Neural crest cell (in vitro differentiated cells): ENCODE measurements at regions not wholly inside any gene's neighbourhood (a gene's known extent, or its start where the extent isn't known, plus 50 kb on each side); places are given as distances from the start of the nearest gene placed in this dataset.

ENCODE experiments used
- DNase-seq: peaks from one replicate; pipeline ENCODE4 v3.0.0; 2021; ENCODE audit warnings: low read depth, mixed read lengths, low spot score
- H3K27ac Mint-ChIP-seq: one replicate; pipeline ENCODE4 v1.8.0; 2021; ENCODE audit warnings: mild to moderate bottlenecking, mixed read lengths; ENCODE audit not compliant: unreplicated experiment
- H3K27me3 Mint-ChIP-seq: 2 replicates; pipeline ENCODE4 v1.8.0; 2021; ENCODE audit warnings: low read depth, mild to moderate bottlenecking, mixed read lengths
- H3K36me3 Mint-ChIP-seq: 2 replicates; pipeline ENCODE4 v1.8.0; 2021; ENCODE audit warnings: low read depth, mild to moderate bottlenecking, mixed read lengths
- H3K4me1 Mint-ChIP-seq: 2 replicates; pipeline ENCODE4 v1.8.0; 2021; ENCODE audit warnings: mixed read lengths
- H3K4me3 Mint-ChIP-seq: one replicate; pipeline ENCODE4 v1.8.0; 2021; ENCODE audit warnings: mild to moderate bottlenecking, mixed read lengths
- H3K9me3 Mint-ChIP-seq: 2 replicates; pipeline ENCODE4 v1.8.0; 2021; ENCODE audit warnings: mixed read lengths
- CTCF ChIP-seq: fragments of 200-600 bp; sonication (generic); conservative IDR thresholded peaks from 2 replicates; pipeline ENCODE4 v1.5.0; 2021; ENCODE audit warnings: antibody characterized with exemption, mild to moderate bottlenecking

- H3K27me3 Mint-ChIP-seq: no peaks in the 10 kb centered on the region
- no peak for DNase-seq
- H3K4me3 Mint-ChIP-seq: no peak overlapping the region
- no peak for TF ChIP-seq CTCF
- H3K27ac Mint-ChIP-seq: no peak overlapping the region
- H3K36me3 Mint-ChIP-seq: no peaks in the 10 kb centered on the region
- peaks cover 5% of the 10 kb centered on the region for H3K9me3 Mint-ChIP-seq
- peaks cover 12% of the 10 kb centered on the region for H3K4me1 Mint-ChIP-seq
These were observed 502.3 kb downstream of the KCTD12 start for GRCh38 chr13:76383676-76384461.

GRCh38 chr13:76380446-76381065 lies 505.6 kb downstream of the KCTD12 start:
- TF ChIP-seq CTCF: no peak
- Mint-ChIP-seq H3K4me3 (no peak overlapping the region), H3K4me1 (peaks cover 12% of the 10 kb centered on the region), H3K27me3 (no peaks in the 10 kb centered on the region), H3K36me3 (no peaks in the 10 kb centered on the region), H3K9me3 (peaks cover 5% of the 10 kb centered on the region), H3K27ac (no peak overlapping the region)
- no peak for DNase-seq

GRCh38 chr13:76379341-76380105 lies 506.7 kb downstream of the KCTD12 start:
- peaks cover 5% of the 10 kb centered on the region for H3K9me3 Mint-ChIP-seq
- H3K36me3 Mint-ChIP-seq: no peaks in the 10 kb centered on the region
- H3K4me1 Mint-ChIP-seq: peaks cover 12% of the 10 kb centered on the region
- DNase-seq: no peak
- no peak for TF ChIP-seq CTCF
- no peak overlapping the region for H3K27ac Mint-ChIP-seq
- peaks cover under 1% of the 10 kb centered on the region for H3K27me3 Mint-ChIP-seq
- H3K4me3 Mint-ChIP-seq: no peak overlapping the region

GRCh38 chr13:76378767-76379166 lies 507.4 kb downstream of the KCTD12 start:
- no peak for TF ChIP-seq CTCF
- peaks cover 6% of the 10 kb centered on the region for H3K27me3 Mint-ChIP-seq

GRCh38 chr13:76363682-76364289 lies 522.4 kb downstream of the KCTD12 start:
- Mint-ChIP-seq H3K4me3 (no peak overlapping the region), H3K9me3 (peaks cover 3% of the 10 kb centered on the region), H3K27ac (no peak overlapping the region), H3K4me1 (no peaks in the 10 kb centered on the region), H3K36me3 (no peaks in the 10 kb centered on the region), H3K27me3 (no peaks in the 10 kb centered on the region)
- DNase-seq: no peak
- no peak for TF ChIP-seq CTCF

More at GRCh38 chr13:76378767-76379166, 507.4 kb downstream of the KCTD12 start:
- Mint-ChIP-seq H3K4me1 (peaks cover 8% of the 10 kb centered on the region), H3K36me3 (no peaks in the 10 kb centered on the region), H3K4me3 (no peak overlapping the region), H3K27ac (no peak overlapping the region), H3K9me3 (peaks cover 5% of the 10 kb centered on the region)
- DNase-seq: no peak
